SIG-M5 treated with dmso at 0.1 percent for 504 hours (cell line): ENCODE measurements at regions not wholly inside any gene's neighbourhood (a gene's known extent, or its start where the extent isn't known, plus 50 kb on each side); places are given as distances from the start of the nearest gene placed in this dataset.
"Not testable (repeated sequence)": the region's sequence is repeated elsewhere in the genome, so short reads cannot be mapped to it uniquely, and the experiment has no call there.

Experiments used
- DNase-seq: peaks from one replicate; lab custom pipeline; 2025; ENCODE audit not compliant: unreplicated experiment; lab: John Stamatoyannopoulos, UW

DNA sequence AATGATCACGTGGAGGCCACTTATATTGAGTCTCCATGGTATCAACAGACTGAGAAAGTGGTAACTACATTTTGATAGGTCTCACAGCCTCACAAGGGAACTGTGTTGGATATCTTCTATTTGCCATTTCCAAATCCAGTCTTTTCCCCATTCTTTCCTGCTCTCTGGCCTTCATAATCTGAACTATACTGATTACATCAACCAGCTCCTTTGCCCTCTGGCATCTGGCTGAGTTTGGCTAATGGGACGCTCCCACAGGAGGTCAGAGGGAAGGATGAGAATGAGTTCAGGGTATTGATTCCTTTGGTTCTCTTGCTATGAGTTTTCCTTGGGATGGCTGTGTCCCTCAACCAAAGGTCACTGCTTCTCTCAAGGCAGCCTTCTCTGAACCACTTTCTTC is 152.6 kb downstream of the RTL9 start:
- DNase-seq, result no peak

DNA sequence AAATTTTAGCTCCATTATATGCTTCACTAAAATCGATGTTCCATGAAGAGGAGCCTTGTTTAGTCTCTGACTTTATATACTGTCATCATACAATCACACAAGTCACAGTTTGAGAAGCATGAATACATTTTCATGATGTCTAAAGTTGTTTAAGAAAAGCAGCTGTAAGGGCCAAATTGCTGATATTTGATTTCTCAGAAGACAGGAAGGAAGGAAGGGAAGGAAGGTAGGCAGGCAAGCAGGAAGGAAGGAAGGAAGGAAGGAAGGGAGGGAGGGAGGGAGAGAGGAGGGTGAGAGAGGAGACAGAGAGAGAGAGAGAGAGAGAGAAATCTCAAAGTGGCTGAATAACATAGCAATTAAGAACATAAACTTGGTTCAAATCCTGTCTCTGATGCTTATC is 153.7 kb downstream of the RTL9 start:
- no peak for DNase-seq

DNA sequence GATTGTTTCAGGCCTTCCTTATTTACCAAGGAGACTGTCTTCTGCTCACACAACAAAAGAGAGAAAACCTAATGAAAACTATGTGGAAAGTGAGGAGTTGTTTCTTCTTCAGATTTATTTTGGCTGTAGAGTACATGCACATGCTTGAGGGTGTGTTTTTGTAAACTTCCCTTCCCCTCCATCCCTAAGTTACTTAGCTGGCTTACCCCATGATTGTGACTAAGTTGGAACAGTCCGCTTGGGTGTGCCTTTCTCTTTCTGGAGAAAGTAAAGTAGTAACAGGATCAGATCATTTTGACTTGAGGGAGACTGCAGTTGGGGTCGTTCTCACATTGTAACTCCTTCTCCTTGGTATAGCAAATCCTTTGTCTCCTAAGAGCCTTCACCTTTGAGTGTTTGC is 155.9 kb downstream of the RTL9 start:
- DNase-seq, result no peak

DNA sequence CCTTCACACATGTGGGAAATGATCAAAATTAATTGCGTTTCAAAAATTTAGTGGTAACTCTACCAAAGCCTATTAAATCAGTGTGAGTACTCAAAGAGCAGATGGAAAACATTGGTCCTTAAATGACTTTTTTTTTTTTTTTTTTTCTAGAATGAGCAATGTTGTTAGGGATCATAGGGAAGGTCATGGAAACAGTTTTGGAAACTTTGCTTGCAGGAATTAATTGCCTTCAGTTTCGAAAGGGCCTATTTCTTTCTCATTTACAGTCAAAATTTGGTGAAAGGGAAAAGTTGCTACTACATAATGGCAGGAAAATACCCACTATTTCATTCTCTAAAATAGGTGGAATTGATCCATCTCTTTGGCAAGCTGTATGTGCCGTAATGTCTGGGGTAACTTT is 160.9 kb downstream of the RTL9 start:
- DNase-seq, result no peak

DNA sequence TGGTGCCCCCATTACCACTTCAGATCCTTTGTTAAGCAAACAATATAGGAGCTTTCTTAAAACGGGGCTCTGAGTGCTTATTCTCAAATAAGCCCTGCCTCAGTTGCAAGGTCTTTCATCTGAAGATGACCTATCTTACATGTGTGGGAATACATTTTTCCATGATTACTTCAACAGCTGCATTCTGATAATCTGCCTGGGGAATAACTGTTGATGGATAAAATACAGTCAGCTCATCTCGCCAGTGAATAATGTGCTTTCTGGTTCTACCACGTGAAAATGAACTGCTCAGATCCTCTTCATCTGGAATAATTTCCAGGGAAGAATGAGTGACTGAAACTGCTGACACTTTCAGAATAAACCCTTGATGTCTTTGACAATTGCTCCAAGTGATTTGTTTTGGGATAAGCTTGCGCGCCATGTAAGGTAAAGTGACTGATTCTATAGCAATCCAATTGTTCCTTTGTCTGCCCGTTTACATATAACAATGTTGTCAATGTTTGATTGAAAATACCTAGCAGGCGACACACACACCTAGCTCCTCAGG is 161.3 kb downstream of the RTL9 start:
- DNase-seq, result no peak

DNA sequence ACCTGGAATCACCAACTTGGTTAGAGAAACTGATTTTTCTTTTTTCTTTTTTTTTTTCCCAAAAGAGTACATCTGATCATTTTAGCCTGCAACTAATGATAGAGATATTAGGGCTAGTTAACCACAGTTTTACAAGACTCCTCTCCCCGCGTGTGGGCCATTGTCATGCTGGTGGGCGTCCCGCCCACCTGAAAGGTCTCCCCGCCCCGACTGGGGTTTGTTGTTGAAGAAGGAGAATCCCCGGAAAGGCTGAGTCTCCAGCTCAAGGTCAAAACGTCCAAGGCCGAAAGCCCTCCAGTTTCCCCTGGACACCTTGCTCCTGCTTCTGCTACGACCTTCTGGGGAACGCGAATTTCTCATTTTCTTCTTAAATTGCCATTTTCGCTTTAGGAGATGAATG is 162.0 kb downstream of the RTL9 start:
- DNase-seq, result not testable (repeated sequence)

DNA sequence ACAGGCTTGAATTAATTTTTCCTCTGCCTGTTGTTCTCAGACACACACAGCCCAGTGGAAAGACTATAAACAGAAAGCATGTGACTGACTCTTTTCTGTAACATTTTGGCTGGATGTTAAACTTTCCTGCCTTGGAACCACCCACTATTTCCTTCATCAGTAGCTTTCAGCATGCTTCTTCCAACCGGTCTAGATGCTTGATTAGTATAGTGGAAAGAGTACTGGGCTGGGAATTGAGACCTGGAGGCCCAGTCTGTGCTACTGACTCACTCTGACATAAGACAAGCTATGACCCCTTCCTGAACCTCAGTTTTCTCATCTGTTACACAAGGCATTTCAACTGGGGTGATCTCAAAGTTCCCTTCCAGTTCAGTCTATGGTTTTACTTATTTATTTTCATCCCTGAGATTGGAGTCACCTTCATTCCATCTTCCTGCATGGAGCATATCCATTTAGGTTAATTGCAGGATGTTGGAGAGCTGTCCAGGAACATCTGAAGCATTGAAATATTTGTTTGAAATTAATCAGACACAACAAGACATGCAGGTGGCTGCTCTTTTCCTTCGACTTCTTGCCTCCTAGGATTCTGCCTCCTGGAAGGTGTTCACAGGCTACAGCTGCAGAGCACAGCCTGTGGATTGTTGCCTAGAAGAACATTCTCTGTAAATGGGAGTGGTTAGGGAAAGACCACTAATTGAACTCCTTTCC is 173.4 kb downstream of the RTL9 start:
- no peak for DNase-seq

DNA sequence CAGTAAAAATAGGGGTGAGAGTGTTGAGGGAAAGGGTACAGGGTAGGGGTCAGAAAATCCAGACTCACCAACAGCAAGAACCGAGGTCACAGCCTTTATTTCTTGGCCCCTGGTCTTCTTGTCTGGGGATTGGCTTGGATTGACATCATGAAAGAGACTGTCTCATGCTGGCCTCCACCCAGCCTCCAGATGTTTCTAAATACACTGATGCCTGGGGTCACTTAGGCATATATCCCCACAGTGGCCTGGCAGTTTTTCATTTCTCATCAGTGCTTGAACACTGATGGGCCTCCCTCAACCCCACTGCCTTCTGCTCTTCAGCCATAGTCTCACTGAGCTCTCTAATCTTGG is 173.9 kb downstream of the RTL9 start:
- no peak for DNase-seq

DNA sequence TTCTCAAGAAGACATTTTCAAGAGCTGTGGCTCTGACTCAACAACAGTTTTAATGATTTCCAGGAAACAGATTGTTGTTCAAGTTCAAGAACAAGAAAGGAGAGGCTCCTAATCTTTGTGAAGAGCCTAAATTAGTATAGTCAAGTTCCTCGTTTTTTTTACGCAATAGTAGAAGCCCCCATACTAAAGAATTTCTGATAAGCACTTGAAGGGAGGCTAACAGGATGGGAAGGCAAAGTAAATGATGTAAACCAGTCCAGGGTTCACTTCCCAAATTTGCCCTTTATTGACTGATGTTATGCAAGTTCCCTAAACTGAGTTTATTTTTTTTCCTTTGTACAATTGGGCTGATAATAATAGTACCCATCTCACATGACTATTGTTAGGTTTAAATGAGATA is 178.2 kb downstream of the RTL9 start:
- peak; percentile 94 for DNase-seq

DNA sequence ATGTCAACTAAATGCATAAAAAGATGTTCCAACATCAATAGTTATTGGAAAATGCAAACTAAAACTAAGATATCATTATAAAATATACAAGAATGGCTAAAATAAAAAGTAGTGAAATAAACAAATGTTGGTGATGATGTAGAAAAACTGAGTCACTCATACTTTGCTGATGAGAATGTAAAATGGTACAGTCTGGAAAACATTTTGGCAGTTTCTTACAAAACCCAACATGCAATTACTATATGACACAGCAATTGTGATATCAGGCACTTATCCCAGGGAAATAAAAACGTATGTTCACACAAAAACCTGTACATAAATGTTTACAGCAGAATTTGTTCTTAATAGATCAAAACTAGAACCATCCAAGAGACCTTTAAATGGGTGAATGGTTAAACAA is 182.6 kb downstream of the RTL9 start:
- DNase-seq, result no peak

DNA sequence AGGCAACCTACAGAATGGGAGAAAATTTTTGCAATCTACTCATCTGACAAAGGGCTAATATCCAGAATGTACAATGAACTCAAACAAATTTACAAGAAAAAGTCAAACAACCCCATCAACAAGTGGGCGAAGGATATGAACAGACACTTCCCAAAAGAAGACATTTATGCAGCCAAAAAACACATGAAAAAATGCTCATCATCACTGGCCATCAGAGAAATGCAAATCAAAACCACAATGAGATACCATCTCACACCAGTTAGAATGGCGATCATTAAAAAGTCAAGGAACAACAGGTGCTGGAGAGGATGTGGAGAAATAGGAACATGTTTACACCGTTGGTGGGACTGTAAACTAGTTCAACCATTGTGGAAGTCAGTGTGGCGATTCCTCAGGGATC is 192.2 kb downstream of the RTL9 start:
- not testable (repeated sequence) for DNase-seq

DNA sequence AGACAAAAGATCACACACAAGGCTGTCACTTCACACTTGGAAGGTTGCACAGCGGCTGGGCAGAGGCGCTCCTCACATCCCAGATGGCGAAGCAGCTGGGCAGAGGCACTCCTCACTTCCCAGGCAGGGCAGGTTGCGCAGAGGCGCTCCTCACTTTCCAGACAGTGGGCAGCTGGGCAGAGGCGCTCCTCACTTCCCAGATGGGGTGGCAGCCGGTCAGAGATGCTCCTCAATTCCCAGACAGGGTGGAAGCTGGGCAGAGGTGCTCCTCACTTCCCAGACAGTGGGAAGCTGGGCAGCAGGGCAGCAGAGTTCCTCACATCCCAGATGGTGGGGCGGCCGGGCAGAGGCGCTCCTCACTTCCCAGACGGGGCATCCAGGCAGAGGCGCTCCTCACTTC is 199.2 kb downstream of the RTL9 start:
- no peak for DNase-seq

DNA sequence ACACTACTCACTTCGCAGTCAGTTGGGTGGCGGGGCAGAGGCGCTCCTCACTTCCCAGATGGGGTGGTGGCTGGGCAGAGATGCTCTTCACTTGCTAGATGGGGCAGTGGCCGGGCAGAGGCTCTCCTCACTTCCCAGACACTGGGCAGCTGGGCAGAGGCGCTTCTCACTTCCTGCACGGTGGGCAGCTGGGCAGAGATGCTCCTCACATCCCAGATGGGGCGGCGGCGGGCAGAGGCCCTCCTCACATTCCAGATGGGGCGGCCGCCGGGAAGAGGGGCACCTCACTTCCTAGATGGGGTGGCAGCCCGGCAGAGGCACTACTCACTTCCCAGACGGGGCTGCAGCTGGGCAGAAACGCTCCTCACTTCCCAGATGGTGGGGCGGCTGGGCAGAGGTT is 199.8 kb downstream of the RTL9 start:
- no peak for DNase-seq

DNA sequence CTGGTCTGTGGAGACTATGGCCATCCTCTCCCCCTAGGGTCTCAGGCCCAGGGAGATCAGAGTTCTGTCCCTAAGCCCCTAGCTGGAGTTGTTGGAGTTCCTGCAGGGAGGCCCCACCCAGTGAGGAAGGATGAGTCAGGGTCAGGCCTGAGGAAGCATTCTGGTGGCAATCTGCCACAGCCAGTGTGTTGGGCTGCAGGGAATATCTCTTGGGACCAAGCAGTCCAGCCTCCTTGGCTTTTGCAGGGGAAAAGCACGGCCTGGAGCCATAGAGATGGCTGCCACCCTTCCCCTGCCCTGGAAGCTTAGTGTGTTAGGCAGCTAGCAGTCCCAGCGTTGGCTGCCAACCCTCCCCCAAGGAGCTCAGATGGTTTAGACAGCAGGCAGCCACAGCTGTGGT is 202.4 kb downstream of the RTL9 start:
- DNase-seq, result no peak

DNA sequence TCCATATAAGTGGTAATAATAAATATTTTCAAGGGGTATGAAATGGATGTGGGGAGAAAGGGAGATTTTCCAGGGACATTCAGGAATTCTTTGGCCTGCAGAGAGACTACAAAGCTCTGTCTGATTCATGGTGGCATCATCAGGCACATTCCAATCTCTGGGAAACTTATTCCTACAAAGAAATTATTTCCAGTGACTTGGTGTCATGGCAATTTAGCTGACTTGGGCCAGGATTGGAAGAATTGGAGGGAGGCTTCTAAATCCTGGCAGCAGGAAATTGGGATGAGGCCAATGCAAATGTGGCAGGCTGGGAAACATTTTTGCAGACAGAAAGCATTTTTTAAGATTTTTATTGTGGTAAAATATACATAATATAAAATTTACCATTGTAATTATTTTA is 204.6 kb downstream of the RTL9 start:
- DNase-seq, result no peak

DNA sequence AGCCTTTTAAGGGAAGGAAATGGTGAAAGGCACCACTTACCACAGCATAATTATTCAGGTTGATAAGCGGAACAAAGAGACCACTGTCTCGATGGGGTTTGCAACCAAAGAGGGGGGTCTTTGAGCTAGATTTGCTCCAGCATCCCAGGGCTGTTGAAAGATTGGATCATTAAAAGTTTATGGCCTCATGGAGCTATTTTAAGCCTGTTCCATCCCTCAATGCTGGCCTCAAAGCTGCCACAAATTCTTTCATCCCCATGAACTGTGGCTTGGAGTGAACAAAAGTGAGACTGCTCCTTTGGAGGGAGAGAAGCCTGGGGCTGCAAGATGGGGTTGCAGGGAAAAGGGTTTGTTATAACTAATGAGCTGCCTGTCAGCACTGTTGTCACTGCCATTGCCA is 209.8 kb downstream of the RTL9 start:
- no peak for DNase-seq

DNA sequence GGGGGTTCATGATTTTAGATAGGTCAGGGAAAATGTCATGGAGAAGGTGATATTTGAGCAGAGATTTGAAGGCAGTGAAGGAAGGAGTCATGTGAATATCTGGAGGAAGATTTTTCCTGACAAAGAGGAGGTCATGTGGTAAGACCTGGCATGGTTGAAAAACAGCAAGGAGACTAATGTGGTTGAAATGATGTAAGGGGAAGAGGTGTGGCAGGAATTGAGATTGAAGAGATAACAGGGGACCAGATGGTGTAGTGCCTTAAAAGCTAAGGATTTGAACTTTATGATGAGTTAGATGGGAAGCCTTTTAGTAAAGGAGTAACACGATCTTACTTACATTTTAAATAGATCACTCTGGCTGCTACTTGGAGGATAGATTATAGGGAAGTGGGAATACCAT is 210.9 kb downstream of the RTL9 start:
- no peak for DNase-seq

DNA sequence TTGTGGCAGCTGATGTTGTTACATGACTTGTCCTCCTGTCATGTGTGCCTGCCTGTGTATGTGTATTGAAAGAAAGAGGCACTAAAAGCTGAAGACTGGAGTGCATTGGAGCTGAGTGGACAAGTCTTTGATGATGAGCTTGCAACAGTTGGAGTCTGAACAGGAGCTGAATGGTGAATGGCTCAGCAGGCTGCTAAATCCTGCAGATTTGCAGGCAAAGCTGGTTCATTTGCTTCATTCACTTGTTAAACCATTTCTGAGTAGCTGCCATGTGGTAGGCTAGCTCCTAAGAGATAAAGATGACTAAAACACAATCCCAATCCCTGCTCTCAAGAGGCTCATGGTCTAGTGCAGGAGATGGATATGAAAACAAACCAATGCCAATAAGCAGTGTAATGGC is 217.3 kb downstream of the CHRDL1 start:
- no peak for DNase-seq

DNA sequence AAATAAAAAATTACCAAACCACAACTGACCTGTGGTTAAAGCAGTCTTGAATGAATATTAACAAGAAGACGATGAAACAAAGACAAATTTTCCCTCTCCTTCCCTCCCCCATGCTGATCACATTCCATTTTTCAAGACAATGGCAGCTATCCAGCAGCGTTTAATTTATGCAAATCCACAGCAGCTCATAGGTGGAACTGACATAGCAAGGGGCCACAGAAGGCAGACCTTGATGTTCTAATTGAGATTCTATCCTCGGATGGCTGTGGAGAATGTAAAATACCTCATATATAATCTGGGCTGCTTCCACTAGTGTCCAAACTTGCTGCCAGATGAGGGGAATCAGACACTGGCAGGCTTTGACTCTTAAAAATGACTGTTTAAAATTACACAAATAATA is 211.5 kb downstream of the CHRDL1 start:
- no peak for DNase-seq

DNA sequence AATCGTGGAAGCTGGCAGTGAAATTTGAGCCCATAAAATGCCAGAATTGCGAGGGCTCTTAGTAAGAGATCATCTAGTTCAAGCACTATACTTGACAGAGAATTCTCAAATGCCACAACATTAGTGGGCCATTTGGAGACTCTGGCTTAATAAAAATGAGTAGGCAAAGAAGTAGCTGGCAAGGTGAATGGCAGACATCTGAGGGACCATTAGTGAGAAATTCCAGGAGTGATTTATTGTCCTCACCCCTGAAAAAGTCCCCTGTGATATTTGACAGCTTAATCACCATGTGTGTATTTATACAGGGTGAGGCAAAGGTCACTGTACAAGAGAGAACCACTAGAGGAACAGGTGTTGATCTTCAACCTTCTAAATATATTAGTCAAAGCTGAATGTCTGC is 207.5 kb downstream of the CHRDL1 start:
- no peak for DNase-seq

DNA sequence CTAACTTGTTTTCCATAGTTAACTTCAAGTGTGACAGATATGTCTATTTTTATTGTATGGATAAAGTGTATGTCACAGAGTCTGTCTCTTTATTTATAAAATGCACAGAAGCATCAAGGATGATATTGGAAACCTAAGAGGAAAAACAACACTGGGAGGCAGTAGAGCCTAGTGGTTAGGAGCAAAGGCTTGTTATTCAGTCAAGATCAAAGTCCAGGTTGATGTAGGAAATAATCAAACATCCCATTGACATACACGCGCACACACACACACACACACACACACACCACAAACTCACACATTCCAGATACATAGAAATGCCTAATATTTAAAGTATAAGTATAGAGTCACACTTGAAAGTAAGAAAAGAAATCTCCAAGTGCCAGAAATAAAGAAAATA is 206.8 kb downstream of the CHRDL1 start:
- DNase-seq, result no peak

DNA sequence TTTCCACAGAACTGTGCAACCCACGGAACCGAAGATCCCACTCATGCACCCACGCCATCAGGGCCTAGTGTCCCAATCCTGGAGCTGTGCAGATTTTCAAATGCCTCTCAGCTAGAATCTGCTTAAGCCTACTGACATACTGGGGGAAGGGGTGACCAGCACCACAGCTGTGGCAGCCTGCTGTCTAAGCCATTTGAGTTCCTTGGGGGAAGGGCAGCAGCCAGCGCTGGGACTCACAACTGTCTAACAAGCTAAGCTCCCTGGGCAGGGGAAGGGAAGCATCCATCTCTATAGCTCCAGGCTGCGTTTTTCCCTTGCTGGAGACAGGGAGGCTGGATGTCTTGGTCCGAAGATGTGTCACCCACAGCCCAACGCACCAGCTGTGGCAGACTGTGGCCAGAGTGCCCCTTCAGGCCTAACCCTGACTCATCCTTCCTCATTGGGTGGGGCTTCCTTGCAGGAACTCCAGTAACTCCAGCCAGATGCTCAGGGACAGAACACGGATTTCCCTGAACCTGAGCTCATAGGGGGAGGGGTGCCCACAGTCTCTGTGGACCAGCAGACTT is 194.8 kb downstream of the CHRDL1 start:
- DNase-seq, result no peak

DNA sequence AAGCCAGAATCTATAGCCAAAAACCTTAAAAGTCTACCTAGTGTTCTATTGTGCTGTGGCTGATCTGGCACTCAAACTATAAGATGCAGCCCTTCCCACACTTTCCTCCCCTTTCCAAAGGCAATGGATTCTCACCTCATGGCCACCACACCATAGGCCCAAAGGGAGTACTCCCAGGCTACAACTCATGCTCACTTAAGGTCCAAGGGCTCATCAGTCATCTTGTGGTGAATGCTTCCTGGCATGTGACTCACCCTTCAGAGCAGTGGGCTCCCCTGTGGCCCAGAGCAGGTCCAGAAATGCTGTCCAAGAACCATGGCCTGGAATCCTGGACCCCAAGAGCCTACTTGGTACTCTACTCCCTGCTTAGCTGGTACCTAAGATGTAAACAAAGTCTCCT is 181.0 kb downstream of the CHRDL1 start:
- DNase-seq, result no peak
